ENCODE measurements at regions not wholly inside any gene's neighbourhood (a gene's known extent, or its start where the extent isn't known, plus 50 kb on each side); places are given as distances from the start of the nearest gene placed in this dataset.
"Not testable (repeated sequence)": the region's sequence is repeated elsewhere in the genome, so short reads cannot be mapped to it uniquely, and the experiment has no call there.

DNA sequence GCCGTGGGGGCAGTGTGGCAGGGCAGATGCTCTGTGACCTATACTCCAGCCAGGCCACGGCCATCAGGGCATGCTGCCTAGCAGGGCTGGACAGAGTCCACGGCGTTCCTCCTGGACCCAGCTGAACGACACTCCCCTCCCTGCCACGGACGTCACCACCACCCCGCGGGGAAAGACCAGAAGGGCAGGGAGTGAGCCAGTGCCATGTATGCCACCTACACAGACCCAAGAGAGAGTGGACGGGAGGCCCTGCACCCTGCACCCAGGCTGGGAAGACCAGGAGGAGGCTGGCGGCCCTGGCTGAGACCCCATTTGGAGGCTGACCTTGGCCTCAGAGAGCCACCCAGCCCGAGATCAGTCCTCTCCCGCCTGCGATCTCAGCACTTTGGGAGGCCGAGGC, 101.9 kb downstream of the FAM53A start:
- Mint-ChIP-seq H3K27ac (ENCODE audit: unreplicated experiment) (no peak overlapping the region), H3K4me3 (ENCODE audit: unreplicated experiment) (no peak overlapping the region), H3K9me3 (ENCODE audit: unreplicated experiment) (peaks cover 12% of the 10 kb centered on the region), H3K27me3 (ENCODE audit: unreplicated experiment) (peaks cover 9% of the 10 kb centered on the region), H3K4me1 (ENCODE audit: low read depth, unreplicated experiment) (peaks cover 2% of the 10 kb centered on the region), H3K36me3 (ENCODE audit: unreplicated experiment) (peaks cover 9% of the 10 kb centered on the region)
- DNase-seq, result no peak
- TF ChIP-seq, protein P1, sequence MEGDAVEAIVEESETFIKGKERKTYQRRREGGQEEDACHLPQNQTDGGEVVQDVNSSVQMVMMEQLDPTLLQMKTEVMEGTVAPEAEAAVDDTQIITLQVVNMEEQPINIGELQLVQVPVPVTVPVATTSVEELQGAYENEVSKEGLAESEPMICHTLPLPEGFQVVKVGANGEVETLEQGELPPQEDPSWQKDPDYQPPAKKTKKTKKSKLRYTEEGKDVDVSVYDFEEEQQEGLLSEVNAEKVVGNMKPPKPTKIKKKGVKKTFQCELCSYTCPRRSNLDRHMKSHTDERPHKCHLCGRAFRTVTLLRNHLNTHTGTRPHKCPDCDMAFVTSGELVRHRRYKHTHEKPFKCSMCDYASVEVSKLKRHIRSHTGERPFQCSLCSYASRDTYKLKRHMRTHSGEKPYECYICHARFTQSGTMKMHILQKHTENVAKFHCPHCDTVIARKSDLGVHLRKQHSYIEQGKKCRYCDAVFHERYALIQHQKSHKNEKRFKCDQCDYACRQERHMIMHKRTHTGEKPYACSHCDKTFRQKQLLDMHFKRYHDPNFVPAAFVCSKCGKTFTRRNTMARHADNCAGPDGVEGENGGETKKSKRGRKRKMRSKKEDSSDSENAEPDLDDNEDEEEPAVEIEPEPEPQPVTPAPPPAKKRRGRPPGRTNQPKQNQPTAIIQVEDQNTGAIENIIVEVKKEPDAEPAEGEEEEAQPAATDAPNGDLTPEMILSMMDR (IDR thresholded peaks at IDR 0.05; ENCODE audit: partially characterized antibody, unreplicated experiment), result no peak

DNA sequence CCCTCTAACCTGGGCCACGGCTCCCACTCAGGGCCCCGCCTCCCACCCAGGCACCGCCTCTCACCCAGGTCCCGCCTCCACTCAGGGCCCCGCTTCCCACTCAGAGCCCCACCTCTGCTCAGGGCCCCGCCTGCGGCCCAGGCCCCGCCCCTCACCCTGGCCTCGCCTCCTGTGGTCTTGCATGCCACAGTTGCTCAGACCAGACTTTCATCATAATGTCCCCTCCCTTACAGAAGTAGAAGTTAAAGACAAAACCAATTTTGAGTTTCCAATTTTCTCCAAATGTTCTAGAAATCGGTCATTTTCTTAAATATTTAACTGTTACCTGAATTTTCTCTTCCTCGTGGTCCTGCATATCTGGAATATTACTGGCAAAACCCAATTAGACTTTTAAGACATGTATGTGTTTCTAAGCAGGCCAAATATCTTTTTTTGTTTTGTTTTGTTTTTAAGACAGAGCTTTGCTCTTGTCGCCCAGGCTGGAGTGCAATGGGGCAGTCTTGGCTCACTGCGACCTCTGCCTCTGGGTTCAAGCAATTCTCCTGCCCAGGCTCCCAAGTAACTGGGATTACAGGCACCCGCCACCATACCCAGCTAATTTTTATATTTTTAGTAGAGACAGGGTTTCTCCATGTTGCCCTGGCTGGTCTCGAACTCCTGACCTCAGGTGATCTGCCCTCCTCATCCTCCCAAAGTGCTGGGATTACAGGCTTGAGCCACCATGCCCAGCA, 102.8 kb downstream of the FAM53A start:
- not testable (repeated sequence) for H3K27ac Mint-ChIP-seq (ENCODE audit: unreplicated experiment); H3K36me3 Mint-ChIP-seq (ENCODE audit: unreplicated experiment); H3K4me1 Mint-ChIP-seq (ENCODE audit: low read depth, unreplicated experiment)
- Mint-ChIP-seq H3K4me3 (ENCODE audit: unreplicated experiment) (peak overlapping the region; percentile 46), H3K9me3 (ENCODE audit: unreplicated experiment) (peaks cover 12% of the 10 kb centered on the region), H3K27me3 (ENCODE audit: unreplicated experiment) (peaks cover 11% of the 10 kb centered on the region)
- peak; percentile 44 for DNase-seq

DNA sequence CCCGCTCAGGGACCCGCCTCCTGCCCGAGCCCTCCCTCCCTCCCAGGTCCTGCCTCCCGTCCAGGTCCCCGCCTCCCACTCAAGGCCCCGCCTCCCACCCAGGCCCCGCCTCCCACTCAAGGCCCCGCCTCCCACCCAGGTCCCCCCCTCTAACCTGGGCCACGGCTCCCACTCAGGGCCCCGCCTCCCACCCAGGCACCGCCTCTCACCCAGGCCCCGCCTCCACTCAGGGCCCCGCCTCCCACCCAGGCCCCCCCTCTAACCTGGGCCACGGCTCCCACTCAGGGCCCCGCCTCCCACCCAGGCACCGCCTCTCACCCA, 103.5 kb downstream of the FAM53A start:
- not testable (repeated sequence) for H3K4me1 Mint-ChIP-seq (ENCODE audit: low read depth, unreplicated experiment); H3K4me3 Mint-ChIP-seq (ENCODE audit: unreplicated experiment); H3K36me3 Mint-ChIP-seq (ENCODE audit: unreplicated experiment); DNase-seq; H3K27ac Mint-ChIP-seq (ENCODE audit: unreplicated experiment)
- Mint-ChIP-seq H3K27me3 (ENCODE audit: unreplicated experiment) (peaks cover 11% of the 10 kb centered on the region), H3K9me3 (ENCODE audit: unreplicated experiment) (peaks cover 12% of the 10 kb centered on the region)

DNA sequence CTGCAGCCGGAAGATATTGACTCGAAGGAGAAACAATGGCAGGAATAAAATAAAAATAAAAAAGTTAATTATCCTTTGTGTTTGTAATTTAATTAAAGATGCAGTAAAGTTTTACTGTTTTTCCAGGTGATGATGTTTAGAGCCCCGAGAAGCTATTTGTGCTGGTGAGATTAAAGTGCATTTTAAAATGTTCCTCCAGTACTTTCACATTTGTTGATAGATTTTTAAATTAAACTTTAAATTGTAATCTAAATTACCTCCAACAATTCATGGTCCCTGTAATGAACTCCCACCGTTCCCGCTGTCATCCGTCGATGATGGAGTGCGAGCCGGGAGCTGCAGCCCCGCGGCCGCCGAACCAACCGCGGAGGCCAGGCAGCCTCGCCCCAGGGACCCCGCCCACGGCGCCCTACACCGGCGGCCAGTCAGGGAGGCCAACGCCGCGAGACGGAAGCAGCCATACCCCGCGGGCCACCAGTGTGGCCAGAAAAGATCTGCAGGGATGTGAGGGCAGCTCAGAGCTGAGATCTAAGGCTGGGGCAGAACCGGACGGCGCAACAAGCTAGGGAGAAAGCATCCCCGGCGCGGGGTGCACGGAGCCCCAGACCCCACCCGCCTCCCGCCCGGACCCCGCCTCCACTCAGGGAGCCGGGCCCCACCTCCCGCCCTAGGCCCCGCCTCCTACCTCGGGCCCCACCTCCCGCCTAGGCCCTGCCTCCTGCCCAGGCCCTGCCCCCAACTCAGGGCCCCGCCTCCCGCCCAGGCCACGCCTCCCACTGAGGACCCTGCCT, 104.0 kb downstream of the FAM53A start:
- DNase-seq, result peak; percentile 84
- peaks cover 9% of the 10 kb centered on the region for H3K36me3 Mint-ChIP-seq (ENCODE audit: unreplicated experiment)
- peaks cover 3% of the 10 kb centered on the region for H3K4me1 Mint-ChIP-seq (ENCODE audit: low read depth, unreplicated experiment)
- H3K4me3 Mint-ChIP-seq (ENCODE audit: unreplicated experiment), result peak overlapping the region; percentile 76
- peaks cover 12% of the 10 kb centered on the region for H3K9me3 Mint-ChIP-seq (ENCODE audit: unreplicated experiment)
- H3K27me3 Mint-ChIP-seq (ENCODE audit: unreplicated experiment), result peaks cover 11% of the 10 kb centered on the region
- TF ChIP-seq, protein P1 (IDR thresholded peaks at IDR 0.05; ENCODE audit: partially characterized antibody, unreplicated experiment), result no peak
- no peak overlapping the region for H3K27ac Mint-ChIP-seq (ENCODE audit: unreplicated experiment)

DNA sequence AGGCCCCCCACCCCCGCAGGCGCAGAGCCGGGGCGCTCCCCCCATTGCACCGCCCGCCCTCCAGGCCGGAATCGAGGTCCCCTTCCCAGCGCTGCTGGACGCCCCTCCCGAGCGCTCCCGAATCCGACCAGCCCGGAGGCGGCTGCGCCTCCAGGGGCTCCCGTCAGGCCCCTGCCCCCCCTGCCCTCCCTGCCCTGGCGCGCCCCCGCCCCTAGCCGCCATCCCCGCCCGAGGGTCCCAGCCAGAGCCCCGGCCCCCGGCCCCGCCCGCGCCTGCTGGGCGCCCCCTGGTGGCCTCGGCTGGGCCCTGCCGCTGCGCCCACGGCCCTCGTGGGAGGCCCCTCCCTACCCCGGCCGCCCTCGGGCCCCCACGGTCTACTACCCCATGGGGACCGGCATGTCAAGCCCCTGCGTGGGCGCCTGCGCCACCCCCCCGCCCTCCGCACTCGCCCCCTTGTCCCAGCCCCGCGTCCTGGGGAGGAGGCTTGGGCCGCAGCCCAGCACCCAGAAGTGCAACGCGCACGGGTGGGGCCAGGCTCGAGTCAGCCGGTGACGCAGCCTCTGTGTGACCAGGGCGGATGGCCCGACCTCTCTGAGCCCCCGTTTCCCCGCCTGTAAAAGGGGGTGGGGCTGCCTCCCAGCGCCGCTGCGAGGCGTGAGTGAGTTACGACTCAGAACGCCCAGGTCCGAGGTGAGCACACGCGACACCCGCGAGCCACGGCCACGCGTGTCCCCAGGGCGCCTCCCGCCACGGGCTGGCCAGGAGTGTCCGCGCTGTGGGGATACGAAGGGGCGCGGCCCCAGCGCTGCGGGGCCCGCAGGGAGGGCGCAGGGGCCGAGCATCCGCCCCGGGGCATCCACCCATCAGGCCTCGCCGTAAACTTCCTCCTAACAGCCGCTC, 104.9 kb downstream of the FAM53A start:
- peaks cover 11% of the 10 kb centered on the region for H3K27me3 Mint-ChIP-seq (ENCODE audit: unreplicated experiment)
- DNase-seq, result peak; percentile 72
- peaks cover 3% of the 10 kb centered on the region for H3K4me1 Mint-ChIP-seq (ENCODE audit: low read depth, unreplicated experiment)
- H3K27ac Mint-ChIP-seq (ENCODE audit: unreplicated experiment), result no peak overlapping the region
- TF ChIP-seq, protein P1 (IDR thresholded peaks at IDR 0.05; ENCODE audit: partially characterized antibody, unreplicated experiment), result peak; percentile 78
- peaks cover 12% of the 10 kb centered on the region for H3K9me3 Mint-ChIP-seq (ENCODE audit: unreplicated experiment)
- peaks cover 9% of the 10 kb centered on the region for H3K36me3 Mint-ChIP-seq (ENCODE audit: unreplicated experiment)
- H3K4me3 Mint-ChIP-seq (ENCODE audit: unreplicated experiment), result peak overlapping the region; percentile 76
